ENCODE measurements at regions not wholly inside any gene's neighbourhood (a gene's known extent, or its start where the extent isn't known, plus 50 kb on each side); places are given as distances from the start of the nearest gene placed in this dataset.

- DNase-seq (ENCODE audit: low read depth) = peak; percentile 97
These were observed 121.5 kb upstream of the RAI14 start for GRCh38 chr5:34534523-34535103.

- DNase-seq (ENCODE audit: low read depth) = no peak
These were observed 120.7 kb upstream of the RAI14 start for GRCh38 chr5:34535433-34535832.

DNA sequence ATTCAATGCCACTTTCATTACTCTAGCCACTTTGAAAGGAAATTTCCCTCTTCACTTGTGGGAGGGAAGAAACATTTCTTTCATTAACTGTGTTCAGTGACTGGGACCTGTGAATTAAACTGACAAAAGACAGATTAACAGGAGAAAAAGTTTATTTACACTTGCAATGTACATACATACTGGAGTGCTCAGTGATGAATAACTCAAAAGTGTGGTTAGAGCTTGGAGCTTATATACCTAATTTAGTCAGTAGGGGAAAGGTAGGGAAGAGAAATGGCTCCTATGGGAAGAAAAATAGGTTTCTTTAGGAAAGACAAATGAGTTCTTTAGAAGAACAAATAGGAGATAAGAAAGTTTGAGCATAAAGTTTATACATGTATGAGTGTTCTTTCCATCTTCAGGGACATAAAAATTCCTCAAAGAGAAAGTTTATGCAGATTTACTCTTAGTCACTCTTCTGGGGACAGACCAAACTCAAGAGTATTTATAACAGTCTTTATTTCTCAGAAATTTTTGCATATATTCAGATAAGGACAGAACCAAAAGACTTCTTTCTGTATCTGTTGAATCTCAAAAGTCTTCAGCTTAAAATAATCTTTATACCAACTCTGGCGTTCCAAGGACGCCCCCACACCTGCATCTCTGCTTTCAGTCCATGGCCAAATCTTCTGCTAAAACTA is 120.0 kb upstream of the RAI14 start:
- DNase-seq (ENCODE audit: low read depth) = no peak

DNA sequence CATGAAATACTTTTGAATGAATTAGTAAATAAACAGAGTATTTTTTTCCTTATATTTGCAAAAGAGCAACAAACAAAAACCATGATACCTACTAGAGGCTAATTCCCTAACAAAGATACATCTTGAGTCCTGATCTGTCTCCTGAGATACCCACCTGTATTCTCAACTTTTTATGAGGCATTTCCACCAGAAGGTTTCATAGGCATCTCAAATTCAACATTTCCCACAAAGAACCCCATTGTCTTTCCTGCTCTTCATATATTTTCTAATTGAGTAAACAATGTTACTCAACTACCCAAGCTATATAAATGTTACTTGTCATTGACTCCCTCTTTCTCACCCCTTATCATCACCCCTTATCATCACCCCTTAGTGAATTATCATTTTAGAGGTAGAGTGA is 119.4 kb upstream of the RAI14 start:
- no peak for DNase-seq (ENCODE audit: low read depth)

DNA sequence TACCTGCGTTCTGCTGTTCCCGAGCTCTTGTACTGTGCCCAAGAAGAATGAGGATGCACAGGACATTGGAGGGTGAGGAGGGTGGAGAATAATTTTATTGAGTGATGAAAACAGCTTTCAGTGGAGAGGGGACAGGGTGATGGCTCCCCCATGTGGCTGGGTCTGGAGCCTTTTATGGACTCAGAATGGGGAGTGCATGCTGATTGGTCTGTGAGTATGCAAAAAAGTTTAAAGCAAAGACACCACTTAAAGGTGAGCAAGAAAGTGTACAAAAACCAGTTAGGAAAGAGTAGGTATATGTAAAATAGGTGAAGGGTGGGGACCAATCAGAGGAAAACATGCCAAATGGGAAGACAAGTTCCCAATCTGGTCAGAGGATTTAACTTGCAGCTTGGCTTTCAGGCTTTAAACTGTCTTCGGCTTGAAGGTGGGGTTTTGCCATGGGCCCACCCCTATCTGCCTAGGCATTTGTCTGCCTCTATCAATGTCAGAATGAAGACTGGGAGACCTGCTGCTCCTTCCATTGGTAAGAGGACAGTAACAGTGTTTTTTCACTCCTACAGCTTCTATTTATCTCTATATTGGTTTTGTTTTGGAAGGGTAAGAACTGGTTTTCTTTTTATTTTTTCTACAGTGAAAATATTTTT is 118.0 kb upstream of the RAI14 start:
- no peak for DNase-seq (ENCODE audit: low read depth)

- no peak for DNase-seq (ENCODE audit: low read depth)
These were observed 116.9 kb upstream of the RAI14 start for GRCh38 chr5:34539183-34539582.

GRCh38 chr5:34541067-34541466 is 115.1 kb upstream of the RAI14 start:
- DNase-seq (ENCODE audit: low read depth) = no peak

GRCh38 chr5:34542818-34543217 is 113.3 kb upstream of the RAI14 start:
- DNase-seq (ENCODE audit: low read depth) = no peak

GRCh38 chr5:34543687-34544086 is 112.4 kb upstream of the RAI14 start:
- DNase-seq (ENCODE audit: low read depth) = no peak

- no peak for DNase-seq (ENCODE audit: low read depth)
These were observed 111.7 kb upstream of the RAI14 start for GRCh38 chr5:34544403-34544802.

- DNase-seq (ENCODE audit: low read depth) = no peak
These were observed 111.0 kb upstream of the RAI14 start for GRCh38 chr5:34545164-34545563.

DNA sequence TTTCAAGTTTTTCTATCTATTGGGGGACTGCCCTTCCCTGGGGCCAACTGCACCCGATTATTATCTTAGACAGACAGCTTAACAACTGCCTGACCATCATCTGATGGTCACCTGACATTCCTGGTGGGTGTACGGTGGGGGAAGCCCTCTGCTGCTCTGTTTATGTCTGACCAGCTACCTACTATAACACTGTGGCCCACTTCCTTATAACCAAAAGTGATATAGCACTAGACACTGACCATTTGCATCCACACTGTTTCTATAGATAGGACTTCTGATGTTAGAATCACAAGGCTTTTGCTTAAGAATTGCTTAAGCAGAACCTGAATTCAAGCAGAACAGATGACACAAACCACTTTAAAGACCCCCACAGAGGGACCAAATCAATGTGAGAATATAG is 110.5 kb upstream of the RAI14 start:
- DNase-seq (ENCODE audit: low read depth) = no peak

DNA sequence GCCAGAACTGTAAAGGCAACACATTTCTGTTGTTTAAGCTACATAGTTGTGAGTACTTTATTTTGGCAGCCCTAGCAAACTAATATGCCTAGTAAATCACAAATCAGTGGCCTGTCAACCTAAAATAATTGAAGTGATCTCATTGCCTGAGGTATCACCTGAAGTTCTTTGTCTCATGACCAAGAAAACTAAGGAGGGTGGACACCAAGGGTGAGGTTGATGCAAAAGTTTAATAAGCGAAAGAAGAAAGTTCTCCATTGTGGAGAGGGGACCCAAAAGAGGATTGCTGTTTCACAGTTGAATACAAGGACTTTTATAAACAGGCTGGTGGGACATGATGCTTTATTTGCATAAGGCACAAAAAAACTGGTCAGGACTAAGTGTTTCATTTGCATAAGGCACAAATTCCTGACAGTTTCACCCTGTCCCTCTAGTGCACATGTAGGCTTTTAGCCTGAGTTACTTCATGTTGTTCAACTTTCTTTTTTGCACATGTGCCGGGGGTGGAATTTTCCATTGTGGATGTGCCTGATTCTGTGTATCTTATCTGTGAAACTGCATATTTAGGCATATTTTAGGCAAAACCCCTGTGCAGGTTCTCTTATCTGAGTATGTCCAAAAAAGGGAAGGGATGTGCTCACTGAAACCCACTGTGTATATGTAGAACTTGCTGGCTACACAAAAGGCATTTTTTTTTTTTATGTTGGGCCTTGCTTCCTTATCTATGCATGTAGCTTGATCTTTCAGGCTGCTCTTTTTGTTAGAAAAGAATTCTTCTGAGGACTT is 108.6 kb upstream of the RAI14 start:
- DNase-seq (ENCODE audit: low read depth) = no peak

DNA sequence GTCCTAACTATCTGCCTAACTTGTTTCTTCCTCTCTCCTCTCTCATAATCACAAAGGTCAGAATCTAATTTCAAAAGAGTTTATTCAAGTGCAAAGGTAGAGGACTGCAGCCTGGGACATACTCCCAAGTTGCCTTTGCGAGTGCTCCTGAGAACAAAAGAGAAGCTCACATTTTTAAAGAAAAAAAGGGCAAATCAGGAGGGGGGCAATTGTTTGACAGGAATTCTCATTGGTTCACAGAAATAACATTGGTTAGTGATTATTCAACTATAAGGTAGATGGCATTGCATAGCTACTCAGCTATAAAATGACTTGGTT is 108.1 kb upstream of the RAI14 start:
- no peak for DNase-seq (ENCODE audit: low read depth)

GRCh38 chr5:34550247-34550646 is 105.9 kb upstream of the RAI14 start:
- no peak for DNase-seq (ENCODE audit: low read depth)

GRCh38 chr5:34550964-34551363 is 105.2 kb upstream of the RAI14 start:
- no peak for DNase-seq (ENCODE audit: low read depth)

- no peak for DNase-seq (ENCODE audit: low read depth)
These were observed 104.2 kb upstream of the RAI14 start for GRCh38 chr5:34551911-34552433.

DNA sequence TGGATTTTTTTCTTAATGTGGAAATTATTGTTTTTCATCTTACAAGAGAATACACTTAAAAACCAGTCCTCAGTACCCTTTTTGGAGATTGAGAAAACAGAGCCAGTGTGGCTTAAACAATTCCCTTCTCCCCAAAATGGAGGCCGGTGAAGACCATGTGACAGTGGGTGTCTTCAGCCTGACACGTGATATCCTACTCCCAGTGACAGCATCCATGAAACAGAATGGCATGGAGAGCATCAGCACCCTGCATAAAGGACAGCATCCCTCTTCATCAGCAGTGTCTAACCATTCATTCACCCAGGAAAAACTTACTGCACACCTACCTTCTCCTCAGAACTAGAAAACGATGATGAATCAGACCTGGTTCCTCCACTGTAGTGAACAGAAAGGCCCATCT is 103.4 kb upstream of the RAI14 start:
- DNase-seq (ENCODE audit: low read depth) = no peak

DNA sequence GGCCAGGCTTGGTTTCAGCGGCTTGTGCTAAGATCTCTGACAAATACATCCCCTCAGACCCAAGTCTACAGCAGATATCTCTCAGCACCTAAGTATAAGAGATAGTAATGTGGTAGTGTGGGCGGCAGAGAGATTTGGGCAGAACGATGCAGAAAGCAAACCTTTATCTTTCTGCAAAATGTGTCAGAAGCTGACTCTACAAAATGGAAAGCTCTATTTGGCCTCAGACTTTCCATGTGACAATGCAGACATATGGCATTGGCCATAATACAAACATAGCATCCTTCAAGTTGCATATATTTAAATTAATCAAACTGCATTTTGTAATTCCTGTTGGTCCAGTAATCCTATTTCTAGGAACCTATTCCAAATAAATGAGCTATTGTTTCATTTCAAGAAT is 102.5 kb upstream of the RAI14 start:
- no peak for DNase-seq (ENCODE audit: low read depth)

GRCh38 chr5:34554641-34555040 is 101.5 kb upstream of the RAI14 start:
- no peak for DNase-seq (ENCODE audit: low read depth)

DNA sequence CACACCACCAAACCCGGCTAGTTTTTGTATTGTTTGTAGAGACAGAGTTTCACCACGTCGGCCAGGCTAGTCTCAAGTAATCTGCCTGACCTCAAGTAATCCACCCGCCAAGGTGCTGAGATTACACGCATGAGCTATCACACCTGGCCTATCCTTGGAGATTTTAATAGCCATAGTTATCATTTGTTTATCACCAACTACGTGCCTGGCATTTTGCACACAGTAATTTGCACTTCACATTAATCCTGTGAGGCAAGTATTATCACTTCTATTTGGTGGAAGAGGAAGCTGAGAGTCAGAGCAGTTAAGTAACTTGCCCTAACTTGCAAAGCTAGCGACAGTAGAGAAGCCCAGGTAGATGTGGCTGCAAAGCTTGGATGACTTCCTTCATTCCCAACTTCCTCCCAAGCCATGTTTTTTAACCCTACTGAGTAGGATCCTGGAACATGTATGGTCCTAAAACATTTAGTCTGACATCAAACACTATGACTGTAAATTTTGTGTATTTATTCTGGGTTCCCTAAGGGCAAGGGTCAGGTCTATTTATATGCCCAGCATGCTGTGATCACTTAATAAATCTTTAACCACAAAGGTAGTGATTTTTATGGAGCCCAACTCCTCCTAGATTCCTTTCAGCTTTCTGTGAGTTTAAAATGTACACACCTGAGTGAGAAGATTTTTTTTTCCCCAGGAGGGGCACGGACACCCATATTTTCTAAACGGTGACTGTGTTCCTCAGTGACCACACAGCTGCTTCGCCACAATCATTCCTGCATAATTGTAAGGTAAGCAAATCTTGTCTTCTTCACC is 100.2 kb upstream of the RAI14 start:
- no peak for DNase-seq (ENCODE audit: low read depth)

- no peak for DNase-seq (ENCODE audit: low read depth)
These were observed 99.7 kb upstream of the RAI14 start for GRCh38 chr5:34556509-34556782.

Measured in GM04503 (cell line).